Activated CD8-positive, alpha-beta T cell treated with anti-CD3 and anti-CD28 coated beads for 36 hours (primary cell): ENCODE measurements at regions not wholly inside any gene's neighbourhood (a gene's known extent, or its start where the extent isn't known, plus 50 kb on each side); places are given as distances from the start of the nearest gene placed in this dataset.

Experiments
- ATAC-seq: fragments of 200-7000 bp; cut with Tn5 transposase; one replicate; pipeline ENCODE4 v1.10.0; 2021; ENCODE audit warnings: mild to moderate bottlenecking, moderate library complexity
- CTCF ChIA-PET: fragments of 350-600 bp; sonication (Branson Sonifier 250); formaldehyde crosslinking; loops from one replicate; lab custom pipeline; 2021; ENCODE audit warnings: antibody characterized with exemption; lab: Charles Lee
- POLR2A ChIA-PET: fragments of 350-600 bp; sonication (Branson Sonifier 250); formaldehyde crosslinking; loops from one replicate; lab custom pipeline; 2021; ENCODE audit warnings: antibody characterized with exemption; lab: Charles Lee
- DNase-seq: peaks from one replicate; pipeline ENCODE4 v3.0.0-alpha.2; 2020
- H3K27ac Mint-ChIP-seq: one replicate; pipeline ENCODE4 v1.8.0; 2021; ENCODE audit warnings: mild to moderate bottlenecking, mixed read lengths
- H3K27me3 Mint-ChIP-seq: one replicate; pipeline ENCODE4 v1.8.0; 2021; ENCODE audit warnings: mixed read lengths
- H3K36me3 Mint-ChIP-seq: one replicate; pipeline ENCODE4 v1.8.0; 2021; ENCODE audit warnings: low read depth, mixed read lengths
- H3K4me1 Mint-ChIP-seq: one replicate; pipeline ENCODE4 v1.8.0; 2021; ENCODE audit warnings: low read depth, mixed read lengths
- H3K4me3 Mint-ChIP-seq: one replicate; pipeline ENCODE4 v1.8.0; 2021; ENCODE audit warnings: mild to moderate bottlenecking, moderate library complexity, mixed read lengths
- H3K9me3 Mint-ChIP-seq: one replicate; pipeline ENCODE4 v1.8.0; 2021; ENCODE audit warnings: mixed read lengths
- CTCF ChIP-seq: fragments of 200-600 bp; IDR thresholded peaks from one replicate; pipeline ENCODE4 v1.8.0; 2022; ENCODE audit warnings: antibody characterized with exemption, mild to moderate bottlenecking
- intact Hi-C: fragments of 100-400 bp; cut with micrococcal nuclease; formaldehyde crosslinking; loops from one replicate; pipeline ENCODE4 v1.10.0; 2022

- POLR2A ChIA-PET, result no interaction called here
- Mint-ChIP-seq H3K27me3 (peaks cover 6% of the 10 kb centered on the region), H3K4me3 (no peak overlapping the region), H3K9me3 (no peaks in the 10 kb centered on the region), H3K36me3 (no peaks in the 10 kb centered on the region), H3K4me1 (no peaks in the 10 kb centered on the region), H3K27ac (no peak overlapping the region)
- ATAC-seq, result no peak
- no peak for DNase-seq
- CTCF ChIA-PET, result no interaction called here
- no peak for TF ChIP-seq CTCF
- intact Hi-C loops, result no loop called here
Measured at GRCh38 chr10:3294919-3295581, 122.5 kb upstream of the PITRM1 start.

- no peaks in the 10 kb centered on the region for H3K36me3 Mint-ChIP-seq
- no peak overlapping the region for H3K4me3 Mint-ChIP-seq
- CTCF ChIA-PET, result no interaction called here
- intact Hi-C loops, result no loop called here
- no peaks in the 10 kb centered on the region for H3K9me3 Mint-ChIP-seq
- no peak overlapping the region for H3K27ac Mint-ChIP-seq
- H3K4me1 Mint-ChIP-seq, result no peaks in the 10 kb centered on the region
- ATAC-seq (no peak), DNase-seq (no peak)
- peaks cover 6% of the 10 kb centered on the region for H3K27me3 Mint-ChIP-seq
- no peak for TF ChIP-seq CTCF
- POLR2A ChIA-PET, result no interaction called here
Measured at GRCh38 chr10:3293581-3294431, 121.2 kb upstream of the PITRM1 start.

- peaks cover 6% of the 10 kb centered on the region for H3K27me3 Mint-ChIP-seq
- no peaks in the 10 kb centered on the region for H3K9me3 Mint-ChIP-seq
- no peak for DNase-seq
- ChIA-PET CTCF (no interaction called here), POLR2A (no interaction called here)
- no peak overlapping the region for H3K4me3 Mint-ChIP-seq
- H3K27ac Mint-ChIP-seq, result no peak overlapping the region
- no peaks in the 10 kb centered on the region for H3K36me3 Mint-ChIP-seq
- intact Hi-C loops, result no loop called here
- no peaks in the 10 kb centered on the region for H3K4me1 Mint-ChIP-seq
- no peak for ATAC-seq
- TF ChIP-seq CTCF, result no peak
Measured at GRCh38 chr10:3292636-3293035, 120.1 kb upstream of the PITRM1 start.

- POLR2A ChIA-PET, result no interaction called here
- DNase-seq (no peak), ATAC-seq (no peak)
- intact Hi-C loops, result no loop called here
- Mint-ChIP-seq H3K27me3 (peaks cover 6% of the 10 kb centered on the region), H3K9me3 (no peaks in the 10 kb centered on the region), H3K4me1 (no peaks in the 10 kb centered on the region), H3K27ac (no peak overlapping the region), H3K36me3 (no peaks in the 10 kb centered on the region), H3K4me3 (no peak overlapping the region)
- CTCF ChIA-PET, result no interaction called here
- no peak for TF ChIP-seq CTCF
Measured at GRCh38 chr10:3290550-3290949, 118.0 kb upstream of the PITRM1 start.
